Neural cell (in vitro differentiated cells): ENCODE measurements at regions not wholly inside any gene's neighbourhood (a gene's known extent, or its start where the extent isn't known, plus 50 kb on each side); places are given as distances from the start of the nearest gene placed in this dataset.

Experiments
- CTCF ChIP-seq: fragments of 450-650 bp; IDR thresholded peaks from 2 replicates; pipeline ENCODE4 v1.5.1; 2014; ENCODE audit warnings: antibody characterized with exemption, mild to moderate bottlenecking, moderate library complexity; ENCODE audit not compliant: poor library complexity, severe bottlenecking
- POLR2AphosphoS5 ChIP-seq: IDR thresholded peaks from 2 replicates; pipeline ENCODE4 v1.6.1; 2012

- TF ChIP-seq CTCF (no peak), POLR2AphosphoS5 (no peak)
Measured at GRCh38 chr3:81823882-81824395, 62.5 kb upstream of the GBE1 start.
